ENCODE measurements at regions not wholly inside any gene's neighbourhood (a gene's known extent, or its start where the extent isn't known, plus 50 kb on each side); places are given as distances from the start of the nearest gene placed in this dataset.

DNA sequence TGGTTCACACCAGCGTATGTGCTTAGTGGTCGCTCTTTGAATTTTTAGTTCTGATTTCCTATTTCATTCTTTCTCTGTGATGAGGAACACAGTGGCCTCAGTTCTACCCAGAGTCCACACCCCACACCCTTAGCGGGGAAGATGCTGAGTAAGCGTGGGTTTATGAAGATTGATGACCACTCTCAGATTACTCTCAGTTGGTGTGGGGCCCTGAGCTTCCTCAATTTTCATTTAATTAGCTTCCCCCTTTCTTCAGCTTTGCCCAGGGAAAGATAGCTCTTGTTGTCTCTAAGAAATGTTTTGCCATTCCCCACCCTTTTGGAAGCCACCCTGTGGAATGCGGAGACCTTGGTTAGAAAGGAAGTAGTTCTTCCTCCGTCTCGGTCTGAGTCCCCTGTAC, 299.9 kb upstream of the PROX1 start:
- TF ChIP-seq ESRRG (CRISPR knock-in tag; IDR thresholded peaks at IDR 0.05): no peak
- TF ChIP-seq TCF4 (CRISPR knock-in tag; IDR thresholded peaks at IDR 0.05; ENCODE audit: borderline replicate concordance): no peak
- no peak for TF ChIP-seq ZNF70 (CRISPR knock-in tag; IDR thresholded peaks at IDR 0.05)
- TF ChIP-seq ZFP30 (CRISPR knock-in tag; IDR thresholded peaks at IDR 0.05): no peak
- TF ChIP-seq CSDC2 (CRISPR knock-in tag; IDR thresholded peaks at IDR 0.05): no peak
- TF ChIP-seq, protein P1, sequence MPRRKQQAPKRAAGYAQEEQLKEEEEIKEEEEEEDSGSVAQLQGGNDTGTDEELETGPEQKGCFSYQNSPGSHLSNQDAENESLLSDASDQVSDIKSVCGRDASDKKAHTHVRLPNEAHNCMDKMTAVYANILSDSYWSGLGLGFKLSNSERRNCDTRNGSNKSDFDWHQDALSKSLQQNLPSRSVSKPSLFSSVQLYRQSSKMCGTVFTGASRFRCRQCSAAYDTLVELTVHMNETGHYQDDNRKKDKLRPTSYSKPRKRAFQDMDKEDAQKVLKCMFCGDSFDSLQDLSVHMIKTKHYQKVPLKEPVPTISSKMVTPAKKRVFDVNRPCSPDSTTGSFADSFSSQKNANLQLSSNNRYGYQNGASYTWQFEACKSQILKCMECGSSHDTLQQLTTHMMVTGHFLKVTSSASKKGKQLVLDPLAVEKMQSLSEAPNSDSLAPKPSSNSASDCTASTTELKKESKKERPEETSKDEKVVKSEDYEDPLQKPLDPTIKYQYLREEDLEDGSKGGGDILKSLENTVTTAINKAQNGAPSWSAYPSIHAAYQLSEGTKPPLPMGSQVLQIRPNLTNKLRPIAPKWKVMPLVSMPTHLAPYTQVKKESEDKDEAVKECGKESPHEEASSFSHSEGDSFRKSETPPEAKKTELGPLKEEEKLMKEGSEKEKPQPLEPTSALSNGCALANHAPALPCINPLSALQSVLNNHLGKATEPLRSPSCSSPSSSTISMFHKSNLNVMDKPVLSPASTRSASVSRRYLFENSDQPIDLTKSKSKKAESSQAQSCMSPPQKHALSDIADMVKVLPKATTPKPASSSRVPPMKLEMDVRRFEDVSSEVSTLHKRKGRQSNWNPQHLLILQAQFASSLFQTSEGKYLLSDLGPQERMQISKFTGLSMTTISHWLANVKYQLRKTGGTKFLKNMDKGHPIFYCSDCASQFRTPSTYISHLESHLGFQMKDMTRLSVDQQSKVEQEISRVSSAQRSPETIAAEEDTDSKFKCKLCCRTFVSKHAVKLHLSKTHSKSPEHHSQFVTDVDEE (CRISPR knock-in tag; IDR thresholded peaks at IDR 0.05): no peak
- TF ChIP-seq, protein P2, sequence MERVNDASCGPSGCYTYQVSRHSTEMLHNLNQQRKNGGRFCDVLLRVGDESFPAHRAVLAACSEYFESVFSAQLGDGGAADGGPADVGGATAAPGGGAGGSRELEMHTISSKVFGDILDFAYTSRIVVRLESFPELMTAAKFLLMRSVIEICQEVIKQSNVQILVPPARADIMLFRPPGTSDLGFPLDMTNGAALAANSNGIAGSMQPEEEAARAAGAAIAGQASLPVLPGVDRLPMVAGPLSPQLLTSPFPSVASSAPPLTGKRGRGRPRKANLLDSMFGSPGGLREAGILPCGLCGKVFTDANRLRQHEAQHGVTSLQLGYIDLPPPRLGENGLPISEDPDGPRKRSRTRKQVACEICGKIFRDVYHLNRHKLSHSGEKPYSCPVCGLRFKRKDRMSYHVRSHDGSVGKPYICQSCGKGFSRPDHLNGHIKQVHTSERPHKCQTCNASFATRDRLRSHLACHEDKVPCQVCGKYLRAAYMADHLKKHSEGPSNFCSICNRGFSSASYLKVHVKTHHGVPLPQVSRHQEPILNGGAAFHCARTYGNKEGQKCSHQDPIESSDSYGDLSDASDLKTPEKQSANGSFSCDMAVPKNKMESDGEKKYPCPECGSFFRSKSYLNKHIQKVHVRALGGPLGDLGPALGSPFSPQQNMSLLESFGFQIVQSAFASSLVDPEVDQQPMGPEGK (CRISPR knock-in tag; IDR thresholded peaks at IDR 0.05; ENCODE audit: borderline replicate concordance): no peak
- no peak for TF ChIP-seq BACH2 (CRISPR knock-in tag; IDR thresholded peaks at IDR 0.05; ENCODE audit: borderline replicate concordance)
- TF ChIP-seq PPARA (CRISPR knock-in tag; IDR thresholded peaks at IDR 0.05; ENCODE audit: borderline replicate concordance): no peak
- no peak for TF ChIP-seq RARB (CRISPR knock-in tag; IDR thresholded peaks at IDR 0.05)
- TF ChIP-seq, protein P3, sequence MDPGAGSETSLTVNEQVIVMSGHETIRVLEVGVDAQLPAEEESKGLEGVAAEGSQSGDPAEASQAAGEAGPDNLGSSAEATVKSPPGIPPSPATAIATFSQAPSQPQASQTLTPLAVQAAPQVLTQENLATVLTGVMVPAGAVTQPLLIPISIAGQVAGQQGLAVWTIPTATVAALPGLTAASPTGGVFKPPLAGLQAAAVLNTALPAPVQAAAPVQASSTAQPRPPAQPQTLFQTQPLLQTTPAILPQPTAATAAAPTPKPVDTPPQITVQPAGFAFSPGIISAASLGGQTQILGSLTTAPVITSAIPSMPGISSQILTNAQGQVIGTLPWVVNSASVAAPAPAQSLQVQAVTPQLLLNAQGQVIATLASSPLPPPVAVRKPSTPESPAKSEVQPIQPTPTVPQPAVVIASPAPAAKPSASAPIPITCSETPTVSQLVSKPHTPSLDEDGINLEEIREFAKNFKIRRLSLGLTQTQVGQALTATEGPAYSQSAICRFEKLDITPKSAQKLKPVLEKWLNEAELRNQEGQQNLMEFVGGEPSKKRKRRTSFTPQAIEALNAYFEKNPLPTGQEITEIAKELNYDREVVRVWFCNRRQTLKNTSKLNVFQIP (CRISPR knock-in tag; IDR thresholded peaks at IDR 0.05; ENCODE audit: borderline replicate concordance, low read depth): no peak
- no peak for TF ChIP-seq ISL1 (CRISPR knock-in tag; IDR thresholded peaks at IDR 0.05)

Measured in SK-N-SH treated with all-trans-retinoic acid at 6 μM for 48 hours (cell line).